Hepatic stellate cell (primary cell): ENCODE measurements at regions not wholly inside any gene's neighbourhood (a gene's known extent, or its start where the extent isn't known, plus 50 kb on each side); places are given as distances from the start of the nearest gene placed in this dataset.
"Not testable (repeated sequence)": the region's sequence is repeated elsewhere in the genome, so short reads cannot be mapped to it uniquely, and the experiment has no call there.

Experiments used
- DNase-seq: peaks from one replicate; pipeline ENCODE4 v3.0.0; 2011; ENCODE audit warnings: low spot score

- DNase-seq, result no peak
Observed at GRCh38 chr20:57828696-57829095, 118.9 kb upstream of the PMEPA1 start.

DNA sequence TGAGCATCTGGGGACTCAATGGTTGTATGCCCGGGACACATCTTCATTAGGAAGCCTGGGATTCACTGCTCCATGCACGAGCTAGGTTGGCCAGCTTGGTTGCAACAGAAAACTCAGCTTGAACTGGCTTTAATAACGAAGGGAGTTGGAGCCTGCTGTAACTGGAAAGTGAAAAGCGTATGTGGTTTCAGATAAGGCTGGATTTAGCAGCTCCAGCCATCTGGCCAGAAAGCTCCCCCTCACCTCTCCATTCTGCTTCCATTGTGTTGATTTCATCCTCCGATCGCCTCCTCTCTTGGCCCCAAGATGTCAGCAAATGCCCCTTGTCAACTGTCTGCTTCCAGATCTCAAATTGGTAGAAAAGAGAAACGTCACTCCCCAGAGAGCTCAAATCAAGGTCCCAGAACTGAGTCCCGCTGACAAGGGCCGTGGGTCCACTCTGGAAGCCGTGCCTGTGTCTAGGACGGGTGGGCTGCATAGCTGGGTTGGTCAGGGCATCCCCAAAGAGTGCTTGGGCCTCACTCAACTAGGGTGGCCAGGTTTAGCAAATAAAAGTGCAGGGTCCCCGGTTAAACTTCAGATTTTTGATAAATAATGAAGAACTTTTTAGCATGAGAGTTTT, 117.0 kb upstream of the PMEPA1 start:
- no peak for DNase-seq

GRCh38 chr20:57824909-57825308, 115.1 kb upstream of the PMEPA1 start:
- DNase-seq, result no peak

DNA sequence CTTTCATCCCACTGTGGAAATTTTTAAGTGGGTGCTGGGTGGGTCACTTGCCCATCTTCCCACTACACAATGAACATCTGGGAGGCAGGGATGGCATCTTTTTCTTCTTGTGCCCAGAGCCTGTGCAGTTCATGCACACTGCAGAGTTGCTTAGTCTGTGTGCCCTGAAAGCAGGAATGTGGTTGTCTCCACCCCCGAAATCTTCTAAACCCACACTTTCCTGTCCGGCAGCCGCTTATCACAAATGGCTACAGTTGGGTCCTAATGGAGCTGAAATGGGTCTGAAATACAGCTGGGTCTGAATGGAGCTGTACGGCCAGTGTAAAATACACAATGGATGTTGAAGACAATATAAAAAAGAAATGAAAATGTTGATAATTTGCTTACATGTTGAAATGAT, 112.1 kb upstream of the PMEPA1 start:
- no peak for DNase-seq

DNA sequence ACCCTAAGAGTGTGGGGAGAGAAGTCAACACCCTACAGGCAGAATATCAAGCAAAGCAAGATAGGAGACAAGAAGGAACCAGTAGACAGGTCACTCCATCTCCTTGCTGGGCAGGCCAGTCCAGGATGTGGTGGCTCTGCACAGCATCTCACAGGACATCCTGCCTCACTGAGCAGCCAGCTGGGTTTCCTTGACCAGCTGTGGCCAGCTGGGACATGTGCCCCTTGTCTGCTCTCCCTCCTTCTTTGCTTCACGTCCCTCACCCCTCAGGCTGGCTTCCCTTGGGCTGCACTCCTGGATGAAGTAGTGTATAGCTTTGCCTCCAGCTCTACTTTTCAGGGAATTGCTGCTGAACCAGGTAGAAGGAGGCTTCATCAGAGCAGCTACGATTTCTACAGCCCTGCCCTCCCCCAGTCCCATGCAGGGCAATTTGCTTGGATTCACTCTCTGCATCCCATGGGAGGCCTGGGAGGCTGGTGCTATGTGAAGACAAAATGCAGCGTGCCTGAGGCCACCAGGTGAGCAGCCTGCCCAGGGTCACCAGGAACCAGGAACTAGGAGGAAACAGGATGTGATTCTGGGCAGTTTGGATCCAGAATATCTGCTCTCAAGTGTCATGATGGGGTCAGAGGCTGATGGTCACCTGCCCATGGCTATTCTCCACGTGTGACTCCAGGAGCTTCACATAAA, 110.0 kb upstream of the PMEPA1 start:
- no peak for DNase-seq

DNA sequence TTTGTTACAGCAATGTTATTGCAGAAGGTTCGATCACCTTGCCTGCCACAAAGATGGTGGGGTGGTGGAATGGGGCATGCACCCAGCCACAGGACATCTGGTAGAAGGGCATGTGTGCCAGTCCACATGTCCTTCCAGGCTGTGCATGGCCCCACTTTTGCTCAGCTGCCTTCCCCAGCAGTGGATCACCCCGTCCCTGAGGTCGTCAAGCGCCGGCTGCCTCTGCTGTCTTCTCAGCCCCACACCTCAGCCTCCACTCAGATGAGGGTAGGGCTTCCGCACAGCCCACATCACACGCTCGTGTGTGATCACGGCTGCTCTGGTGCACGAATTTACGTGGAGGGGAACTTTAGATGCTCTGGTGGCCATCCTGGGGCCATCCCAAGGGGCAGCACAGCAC, 109.5 kb upstream of the PMEPA1 start:
- DNase-seq, result no peak

DNA sequence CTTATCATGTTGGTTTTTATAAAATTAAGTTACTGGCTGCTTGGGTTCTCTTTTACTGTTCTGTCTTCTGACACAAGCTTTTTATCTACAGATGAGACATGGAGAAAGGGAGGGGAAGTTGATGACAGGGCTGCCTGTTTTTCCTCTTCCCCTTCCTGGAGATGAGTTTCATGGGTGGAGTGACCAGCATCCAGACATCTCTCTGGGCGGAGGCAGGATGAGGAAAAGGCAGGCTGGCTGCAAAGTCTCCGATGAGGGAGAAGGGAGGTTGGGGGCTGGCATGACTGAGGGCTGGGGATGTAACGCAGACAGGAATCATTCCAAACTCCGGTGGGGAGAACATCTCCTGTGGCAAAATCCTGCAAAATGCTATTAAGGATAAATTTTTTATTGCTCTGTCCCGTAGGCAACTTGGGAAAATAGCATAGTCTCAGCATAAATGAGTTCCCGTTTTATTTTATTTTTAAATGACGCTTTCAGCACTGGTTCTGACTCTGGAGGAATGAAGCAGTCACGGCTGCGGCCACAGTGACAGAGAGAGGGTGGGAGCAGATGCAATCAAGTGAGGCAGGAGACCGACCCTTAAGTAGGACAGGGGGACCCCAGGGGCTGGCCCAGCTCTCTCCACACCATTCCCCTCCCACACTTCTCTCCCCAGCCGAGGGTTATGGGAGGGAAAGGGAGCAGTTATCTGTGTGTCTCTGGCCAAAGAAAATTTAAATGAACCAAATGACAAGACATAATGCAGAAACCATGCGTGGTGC, 108.8 kb upstream of the PMEPA1 start:
- DNase-seq, result no peak

GRCh38 chr20:57815405-57815804, 105.6 kb upstream of the PMEPA1 start:
- no peak for DNase-seq

DNA sequence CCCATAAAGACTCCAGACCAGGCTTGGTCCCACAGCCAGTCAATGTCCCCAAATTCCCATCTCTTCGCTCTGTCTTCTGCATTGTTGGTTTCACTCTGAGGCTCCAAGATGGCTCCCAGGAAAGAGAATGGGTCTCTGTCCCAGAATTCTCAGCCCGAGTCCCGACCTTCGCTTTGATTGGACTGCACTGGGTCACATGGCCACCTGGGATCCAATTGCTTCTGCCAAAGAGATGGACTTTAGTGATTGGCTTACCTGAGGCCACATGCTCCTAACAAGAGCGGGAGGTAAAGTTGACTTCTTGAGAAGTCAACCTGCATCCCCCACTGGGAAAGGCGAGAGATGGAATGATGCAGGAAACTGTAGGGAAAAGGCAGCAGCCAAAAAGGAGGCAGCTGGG, 104.7 kb upstream of the PMEPA1 start:
- no peak for DNase-seq

GRCh38 chr20:57813509-57814269, 103.9 kb upstream of the PMEPA1 start:
- no peak for DNase-seq

GRCh38 chr20:57812632-57813031, 102.8 kb upstream of the PMEPA1 start:
- not testable (repeated sequence) for DNase-seq

- DNase-seq, result no peak
Observed at GRCh38 chr20:57811374-57812020, 101.7 kb upstream of the PMEPA1 start.

GRCh38 chr20:57810511-57811373, 100.9 kb upstream of the PMEPA1 start:
- no peak for DNase-seq

DNA sequence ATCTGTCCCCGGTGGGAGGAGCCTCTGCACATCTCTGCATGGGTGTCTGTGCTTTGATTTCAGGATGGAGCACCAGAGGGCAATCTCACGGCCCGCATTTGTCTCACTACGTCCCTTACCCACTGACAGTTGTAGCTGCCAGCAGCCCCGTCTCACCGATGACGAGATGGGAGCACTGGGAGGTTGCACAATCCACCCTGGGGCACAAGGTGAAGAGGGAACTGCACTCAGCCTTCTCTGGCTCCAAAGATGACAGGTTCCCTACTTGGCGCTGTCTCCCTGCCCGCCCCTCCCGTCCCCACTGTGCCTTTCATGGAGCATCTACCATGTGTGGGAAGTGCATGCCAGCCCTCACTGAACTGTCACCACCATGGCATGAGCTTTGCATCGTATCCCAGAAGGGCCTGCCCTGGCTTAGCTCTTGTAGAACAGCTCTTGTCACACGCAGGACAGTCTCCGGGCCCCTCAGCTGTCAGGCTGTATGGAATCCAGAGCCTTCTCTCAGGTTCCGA, 99.9 kb upstream of the PMEPA1 start:
- DNase-seq, result no peak

DNA sequence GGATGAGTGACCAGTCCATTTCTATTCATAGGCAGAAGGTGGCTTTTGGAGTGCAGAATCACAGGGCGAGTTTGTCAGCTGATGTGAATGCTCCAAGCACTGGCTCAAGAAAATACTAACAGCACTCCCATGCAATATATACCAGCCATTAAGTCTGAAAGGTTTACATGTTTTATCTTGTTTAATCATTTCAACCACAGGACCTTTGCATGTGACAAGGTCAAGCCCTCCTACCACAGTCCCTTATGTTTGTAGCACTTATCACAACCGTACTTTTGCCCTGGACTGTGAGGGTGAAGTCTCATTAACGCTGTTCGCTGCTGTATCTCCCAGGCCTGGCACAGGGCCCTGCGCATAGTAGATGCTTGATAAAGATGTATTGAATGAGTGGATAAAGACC, 99.3 kb upstream of the PMEPA1 start:
- DNase-seq, result no peak

GRCh38 chr20:57808264-57809070, 98.7 kb upstream of the PMEPA1 start:
- DNase-seq, result no peak

DNA sequence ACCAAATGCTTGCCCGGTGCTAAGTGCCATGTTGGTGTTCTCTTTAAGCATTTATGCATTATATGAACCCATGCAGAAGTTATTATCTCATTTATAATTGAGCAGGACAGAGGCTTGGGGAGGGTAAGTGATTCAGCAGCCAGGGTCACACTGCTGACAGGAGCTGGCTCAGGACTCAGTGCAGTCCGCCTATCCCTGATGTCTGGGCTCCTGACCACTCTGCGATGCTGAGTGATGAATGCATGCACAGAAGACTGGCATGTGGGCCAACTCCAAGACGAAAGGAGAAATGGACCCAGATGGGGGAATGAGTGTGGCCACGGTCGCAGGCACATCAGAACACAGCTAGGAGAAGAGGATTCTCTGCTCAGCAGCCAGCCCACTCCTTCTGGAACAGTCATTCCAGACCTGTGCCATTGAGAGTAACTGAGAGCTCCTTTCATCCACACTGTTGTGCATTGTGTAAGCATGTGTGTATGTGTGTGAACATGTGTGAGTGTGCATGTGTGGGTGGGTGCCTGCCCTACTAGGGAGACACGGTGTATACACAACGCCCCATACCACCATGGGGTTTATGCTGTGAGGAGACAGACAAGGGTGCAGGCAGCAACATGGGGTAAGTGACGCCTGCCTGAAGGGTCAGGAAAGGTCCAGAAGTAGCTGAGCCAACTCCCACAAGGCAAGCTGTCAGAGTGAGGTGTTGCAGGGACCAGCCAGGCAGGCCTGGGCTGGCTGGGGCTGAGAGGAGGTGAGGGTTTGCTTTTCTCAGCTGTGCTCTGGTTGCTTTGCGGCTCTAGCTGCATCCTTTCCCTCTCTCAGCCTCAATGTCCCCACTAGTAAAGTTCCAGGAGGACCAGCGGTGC, 97.8 kb upstream of the PMEPA1 start:
- no peak for DNase-seq

DNA sequence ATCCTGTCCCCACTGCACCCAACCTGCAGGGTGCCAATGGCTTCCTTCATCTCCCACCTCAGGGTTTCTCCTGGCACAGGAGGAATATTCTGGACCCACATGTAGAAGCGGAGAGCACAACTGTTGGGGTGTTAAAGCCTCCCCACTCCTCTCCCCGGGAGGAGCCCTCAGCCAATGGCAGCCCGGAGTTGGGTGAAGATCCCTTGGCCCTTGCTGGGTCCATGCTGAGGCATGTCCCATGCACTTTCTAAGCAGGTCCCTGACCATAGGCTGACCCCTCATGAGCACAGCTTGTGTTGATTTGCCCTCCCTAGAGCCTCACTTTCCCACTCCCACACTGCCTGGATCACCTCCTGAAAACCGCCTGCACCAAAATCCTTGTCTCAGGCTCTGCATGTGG, 97.2 kb upstream of the PMEPA1 start:
- DNase-seq, result no peak

DNA sequence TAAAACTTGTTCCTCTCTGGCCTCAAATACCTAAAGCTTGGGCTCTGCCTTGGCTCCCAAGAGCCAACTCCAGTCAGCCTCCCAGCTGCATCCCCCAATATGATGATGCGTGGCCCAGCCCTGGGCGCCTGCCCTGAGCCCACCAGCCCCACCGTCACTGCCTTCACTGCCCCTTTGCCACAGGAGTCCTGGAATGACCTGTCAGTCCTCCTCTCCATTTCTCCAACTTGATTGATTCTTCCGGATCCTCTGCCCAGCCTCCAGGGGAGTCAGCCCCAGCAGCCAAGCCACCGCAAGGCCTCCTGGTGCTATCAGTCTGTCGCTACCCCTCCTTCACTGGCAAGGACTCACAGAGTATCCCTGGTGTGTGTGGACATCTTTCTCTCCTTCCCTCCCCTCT, 96.7 kb upstream of the PMEPA1 start:
- no peak for DNase-seq
